GM19467 (cell line): ENCODE measurements at regions not wholly inside any gene's neighbourhood (a gene's known extent, or its start where the extent isn't known, plus 50 kb on each side); places are given as distances from the start of the nearest gene placed in this dataset.
A peak's percentile ranks its signal among the peaks of the same experiment; 100 is the strongest.
"Not testable (repeated sequence)": the region's sequence is repeated elsewhere in the genome, so short reads cannot be mapped to it uniquely, and the experiment has no call there.

Experiments used
- ATAC-seq: cut with Tn5 transposase; IDR thresholded peaks from one replicate; pipeline ENCODE4 v1.9.1; 2021; ENCODE audit warnings: mild to moderate bottlenecking, moderate library complexity; ENCODE audit not compliant: unreplicated experiment

- ATAC-seq: no peak
Measured at GRCh38 chr10:28354511-28354910, 51.6 kb upstream of the MPP7 start.

- ATAC-seq: no peak
Measured at GRCh38 chr10:28355376-28355775, 52.5 kb upstream of the MPP7 start.

- ATAC-seq: no peak
Measured at GRCh38 chr10:28359334-28359733, 56.5 kb upstream of the MPP7 start.

GRCh38 chr10:28360175-28360574 lies 57.3 kb upstream of the MPP7 start:
- ATAC-seq: no peak

- no peak for ATAC-seq
Measured at GRCh38 chr10:28363376-28363775, 60.5 kb upstream of the MPP7 start.

- no peak for ATAC-seq
Measured at GRCh38 chr10:28365840-28366239, 63.0 kb upstream of the MPP7 start.

- ATAC-seq: no peak
Measured at GRCh38 chr10:28366994-28367393, 64.1 kb upstream of the MPP7 start.

- ATAC-seq: no peak
Measured at GRCh38 chr10:28367413-28367812, 64.5 kb upstream of the MPP7 start.

GRCh38 chr10:28367929-28368484 lies 65.1 kb upstream of the MPP7 start:
- ATAC-seq: peak; percentile 97

- no peak for ATAC-seq
Measured at GRCh38 chr10:28370107-28370835, 67.4 kb upstream of the MPP7 start.

GRCh38 chr10:28371638-28372037 lies 68.8 kb upstream of the MPP7 start:
- not testable (repeated sequence) for ATAC-seq

GRCh38 chr10:28374036-28374435 lies 71.2 kb upstream of the MPP7 start:
- ATAC-seq: no peak

GRCh38 chr10:28375399-28376354 lies 72.8 kb upstream of the MPP7 start:
- no peak for ATAC-seq

GRCh38 chr10:28378986-28379585 lies 76.2 kb upstream of the MPP7 start:
- ATAC-seq: no peak

GRCh38 chr10:28381466-28381865 lies 78.6 kb upstream of the MPP7 start:
- ATAC-seq: no peak

GRCh38 chr10:28381903-28382347 lies 79.1 kb upstream of the MPP7 start:
- peak; percentile 93 for ATAC-seq

GRCh38 chr10:28382525-28383269 lies 79.8 kb upstream of the MPP7 start:
- ATAC-seq: no peak

GRCh38 chr10:28384557-28384956 lies 81.7 kb upstream of the MPP7 start:
- ATAC-seq: no peak

GRCh38 chr10:28385748-28386502 lies 83.1 kb upstream of the MPP7 start:
- no peak for ATAC-seq

- ATAC-seq: no peak
Measured at GRCh38 chr10:28386503-28386868, 83.6 kb upstream of the MPP7 start.
